Endodermal cell (in vitro differentiated cells): ENCODE measurements at regions not wholly inside any gene's neighbourhood (a gene's known extent, or its start where the extent isn't known, plus 50 kb on each side); places are given as distances from the start of the nearest gene placed in this dataset.
A peak's percentile ranks its signal among the peaks of the same experiment; 100 is the strongest.

Experiments used
- DNase-seq: peaks from one replicate; pipeline ENCODE4 v3.0.0-alpha.2; 2017
- H3K27ac ChIP-seq: 2 replicates; pipeline ENCODE4 v1.5.1; 2013; ENCODE audit warnings: mild to moderate bottlenecking, low read depth, low read length, moderate library complexity
- H3K27me3 ChIP-seq: 2 replicates; pipeline ENCODE4 v1.6.1; 2013; ENCODE audit warnings: mild to moderate bottlenecking, low read length, moderate library complexity; ENCODE audit not compliant: insufficient read depth, control insufficient read depth, poor library complexity, severe bottlenecking
- H3K36me3 ChIP-seq: 2 replicates; pipeline ENCODE4 v1.7.0; 2013; ENCODE audit warnings: mild to moderate bottlenecking, low read length, moderate library complexity; ENCODE audit not compliant: control insufficient read depth, insufficient read depth
- H3K4me1 ChIP-seq: one replicate; pipeline ENCODE4 v1.7.0; 2013; ENCODE audit warnings: low read length; ENCODE audit not compliant: control insufficient read depth, insufficient read depth
- H3K4me3 ChIP-seq: 2 replicates; pipeline ENCODE4 v1.5.1; 2013; ENCODE audit warnings: mild to moderate bottlenecking, low read length, moderate library complexity
- H3K9ac ChIP-seq: 2 replicates; pipeline ENCODE4 v1.6.1; 2013; ENCODE audit warnings: mild to moderate bottlenecking, low read length, moderate library complexity; ENCODE audit not compliant: poor library complexity, severe bottlenecking; ENCODE audit errors: extremely low read depth
- H3K9me3 ChIP-seq: 2 replicates; pipeline ENCODE4 v1.6.1; 2013; ENCODE audit warnings: mild to moderate bottlenecking, low read length, moderate library complexity; ENCODE audit not compliant: control insufficient read depth
- H3K27ac Mint-ChIP-seq: 2 replicates; pipeline ENCODE4 v1.8.0; 2020; ENCODE audit warnings: mixed read lengths
- H3K27me3 Mint-ChIP-seq: 2 replicates; pipeline ENCODE4 v1.8.0; 2021; ENCODE audit warnings: mild to moderate bottlenecking, mixed read lengths; ENCODE audit not compliant: insufficient read depth
- H3K36me3 Mint-ChIP-seq: 2 replicates; pipeline ENCODE4 v1.8.0; 2020; ENCODE audit warnings: low read depth, mixed read lengths
- H3K4me1 Mint-ChIP-seq: 2 replicates; pipeline ENCODE4 v1.8.0; 2020; ENCODE audit warnings: mixed read lengths
- H3K4me3 Mint-ChIP-seq: 2 replicates; pipeline ENCODE4 v1.8.0; 2020; ENCODE audit warnings: mild to moderate bottlenecking, moderate library complexity, mixed read lengths
- H3K9me3 Mint-ChIP-seq: 2 replicates; pipeline ENCODE4 v1.8.0; 2020; ENCODE audit warnings: mild to moderate bottlenecking, mixed read lengths
- WGBS, 2 experiments: methylation state at CpG; one replicate each; pipeline versions ENCODE4 v1.1.5 to v1.1.7; 2013; ENCODE audit warnings: missing lambda C conversion rate in 2 of 2, mixed read lengths in 1 of 2; ENCODE audit not compliant: insufficient coverage in 1 of 2, insufficient read length in 1 of 2; 5-methylcytosine and 5-hydroxymethylcytosine counted together
- TF ChIP-seq, protein P1 (sequence below): fragments of 200-600 bp; sonication (generic); conservative IDR thresholded peaks from 2 replicates; pipeline ENCODE4 v1.5.0; 2021; ENCODE audit warnings: antibody characterized with exemption, mild to moderate bottlenecking

DNA sequence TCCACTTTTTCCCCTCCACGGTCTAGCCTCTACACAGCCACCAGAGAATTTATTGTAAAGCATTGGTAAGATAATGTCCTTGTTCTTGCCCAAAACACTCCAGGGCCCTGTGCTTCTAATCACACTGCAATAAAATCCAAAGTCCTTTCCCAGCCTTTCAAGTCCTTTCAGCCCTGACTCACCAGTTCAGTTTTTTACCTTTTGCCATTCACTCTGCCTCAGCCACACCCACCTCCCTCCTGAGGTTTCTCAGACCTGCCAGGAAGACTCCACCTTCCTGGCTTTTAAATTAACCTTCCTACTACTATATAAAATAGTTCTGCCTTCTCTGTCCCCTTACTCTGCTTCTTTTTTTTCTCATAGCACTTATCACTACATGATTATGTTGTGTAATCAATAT lies 91.0 kb upstream of the ARHGAP32 start:
- H3K36me3 ChIP-seq, result no peaks in the 10 kb centered on the region
- peaks cover 9% of the 10 kb centered on the region for H3K27me3 ChIP-seq
- no peak overlapping the region for H3K27ac ChIP-seq
- H3K4me3 ChIP-seq, result no peak overlapping the region
- H3K4me1 ChIP-seq, result peaks cover 5% of the 10 kb centered on the region
- no peak overlapping the region for H3K9ac ChIP-seq
- no peaks in the 10 kb centered on the region for H3K36me3 Mint-ChIP-seq
- H3K27me3 Mint-ChIP-seq, result peaks cover 21% of the 10 kb centered on the region
- no peaks in the 10 kb centered on the region for H3K9me3 Mint-ChIP-seq
- DNase-seq, result peak; percentile 70
- H3K4me3 Mint-ChIP-seq, result no peak overlapping the region
- H3K9me3 ChIP-seq, result no peaks in the 10 kb centered on the region
- peaks cover 21% of the 10 kb centered on the region for H3K4me1 Mint-ChIP-seq
- no CpG with 5 or more reads among the region's 1 CpG for WGBS, 2 experiments
- TF ChIP-seq, protein P1, sequence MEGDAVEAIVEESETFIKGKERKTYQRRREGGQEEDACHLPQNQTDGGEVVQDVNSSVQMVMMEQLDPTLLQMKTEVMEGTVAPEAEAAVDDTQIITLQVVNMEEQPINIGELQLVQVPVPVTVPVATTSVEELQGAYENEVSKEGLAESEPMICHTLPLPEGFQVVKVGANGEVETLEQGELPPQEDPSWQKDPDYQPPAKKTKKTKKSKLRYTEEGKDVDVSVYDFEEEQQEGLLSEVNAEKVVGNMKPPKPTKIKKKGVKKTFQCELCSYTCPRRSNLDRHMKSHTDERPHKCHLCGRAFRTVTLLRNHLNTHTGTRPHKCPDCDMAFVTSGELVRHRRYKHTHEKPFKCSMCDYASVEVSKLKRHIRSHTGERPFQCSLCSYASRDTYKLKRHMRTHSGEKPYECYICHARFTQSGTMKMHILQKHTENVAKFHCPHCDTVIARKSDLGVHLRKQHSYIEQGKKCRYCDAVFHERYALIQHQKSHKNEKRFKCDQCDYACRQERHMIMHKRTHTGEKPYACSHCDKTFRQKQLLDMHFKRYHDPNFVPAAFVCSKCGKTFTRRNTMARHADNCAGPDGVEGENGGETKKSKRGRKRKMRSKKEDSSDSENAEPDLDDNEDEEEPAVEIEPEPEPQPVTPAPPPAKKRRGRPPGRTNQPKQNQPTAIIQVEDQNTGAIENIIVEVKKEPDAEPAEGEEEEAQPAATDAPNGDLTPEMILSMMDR, result no peak
- H3K27ac Mint-ChIP-seq, result no peak overlapping the region

DNA sequence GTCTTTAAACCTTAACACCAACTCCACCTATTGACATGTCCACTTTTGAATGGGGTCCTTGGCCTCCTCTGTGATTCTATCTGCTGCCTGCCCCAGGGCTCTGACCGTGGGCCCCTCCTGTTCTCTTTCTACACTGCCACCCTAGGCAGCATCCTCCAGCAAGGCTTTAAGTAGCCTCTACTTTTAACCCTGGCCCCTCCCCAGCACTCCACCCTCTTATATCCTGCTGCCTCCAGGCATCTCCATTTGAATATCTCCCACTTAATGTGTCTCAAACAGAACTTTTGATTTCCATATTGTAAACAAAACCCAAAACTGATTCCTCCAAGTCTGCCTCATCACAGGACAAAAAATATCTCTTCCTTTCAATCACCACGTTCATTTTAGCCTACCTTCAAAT lies 90.5 kb upstream of the ARHGAP32 start:
- H3K4me1 Mint-ChIP-seq, result peaks cover 26% of the 10 kb centered on the region

DNA sequence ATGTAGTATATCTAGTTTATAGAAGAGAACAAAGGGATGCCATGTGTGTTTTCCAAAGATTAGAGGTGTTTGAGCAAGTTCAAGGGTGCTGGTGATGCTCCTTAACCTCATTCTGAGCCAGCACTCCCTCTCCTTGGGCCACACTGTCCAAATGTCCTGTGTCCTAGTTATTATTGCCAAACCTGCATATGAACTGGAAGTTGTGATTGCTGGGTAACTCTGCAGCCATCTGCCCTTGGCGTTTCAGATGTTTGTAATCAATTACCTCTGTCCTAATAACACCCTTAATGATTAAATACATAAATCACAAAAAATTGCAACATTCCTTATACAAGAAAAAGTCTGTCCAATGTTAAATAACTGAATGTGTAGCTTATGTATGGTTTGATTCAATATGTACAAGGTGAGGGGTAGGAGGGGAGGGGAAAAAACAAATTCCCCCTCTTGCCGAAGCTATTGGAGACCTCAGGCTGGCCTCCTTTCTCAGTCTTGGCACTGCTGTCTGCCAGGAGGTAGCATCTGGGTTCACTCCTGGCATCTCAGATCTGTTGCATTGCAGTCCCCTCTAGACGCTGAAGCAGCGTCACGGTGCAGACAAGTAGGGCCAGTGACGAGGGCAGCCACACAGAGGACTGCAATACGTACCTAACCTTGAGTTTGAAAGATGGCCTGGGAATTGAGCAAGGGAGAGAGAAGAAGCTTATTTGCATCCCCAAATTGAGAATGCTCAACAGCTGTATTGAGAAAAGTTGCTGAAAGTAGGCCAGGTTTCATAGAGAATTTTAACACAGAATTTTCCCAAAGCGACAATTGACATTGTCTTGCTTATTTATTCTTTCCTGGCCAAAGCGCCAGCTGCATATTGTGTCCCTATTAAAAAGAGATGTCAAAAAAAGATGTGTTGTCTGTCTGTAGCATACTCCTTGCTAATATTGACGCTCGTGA lies 89.6 kb upstream of the ARHGAP32 start:
- WGBS, 2 experiments, result 89 to 93% methylated on average over 10 to 11 of the region's 11 CpGs
- Mint-ChIP-seq H3K36me3 (no peaks in the 10 kb centered on the region), H3K9me3 (no peaks in the 10 kb centered on the region), H3K4me1 (peaks cover 33% of the 10 kb centered on the region), H3K4me3 (no peak overlapping the region), H3K27ac (no peak overlapping the region), H3K27me3 (peaks cover 33% of the 10 kb centered on the region)
- H3K36me3 ChIP-seq, result no peaks in the 10 kb centered on the region
- no peaks in the 10 kb centered on the region for H3K9me3 ChIP-seq
- peaks cover 3% of the 10 kb centered on the region for H3K4me1 ChIP-seq
- no peak overlapping the region for H3K27ac ChIP-seq
- H3K9ac ChIP-seq, result no peak overlapping the region
- peaks cover 9% of the 10 kb centered on the region for H3K27me3 ChIP-seq
- TF ChIP-seq, protein P1, result no peak
- no peak for DNase-seq
- no peak overlapping the region for H3K4me3 ChIP-seq

More for the DNA sequence above, 90.5 kb upstream of the ARHGAP32 start:
- Histone ChIP-seq H3K4me1 (peaks cover 3% of the 10 kb centered on the region), H3K9ac (no peak overlapping the region), H3K4me3 (no peak overlapping the region), H3K27ac (no peak overlapping the region), H3K9me3 (no peaks in the 10 kb centered on the region), H3K27me3 (peaks cover 9% of the 10 kb centered on the region), H3K36me3 (no peaks in the 10 kb centered on the region)
- TF ChIP-seq, protein P1, result no peak
- H3K27ac Mint-ChIP-seq, result no peak overlapping the region
- no peak for DNase-seq
- H3K36me3 Mint-ChIP-seq, result no peaks in the 10 kb centered on the region
- no peak overlapping the region for H3K4me3 Mint-ChIP-seq
- peaks cover 26% of the 10 kb centered on the region for H3K27me3 Mint-ChIP-seq
- no peaks in the 10 kb centered on the region for H3K9me3 Mint-ChIP-seq
- 30% methylated on average over 2 of the region's 2 CpGs; no CpG with 5 or more reads in 1 of the 2 experiments for WGBS, 2 experiments
